ENCODE measurements at regions not wholly inside any gene's neighbourhood (a gene's known extent, or its start where the extent isn't known, plus 50 kb on each side); places are given as distances from the start of the nearest gene placed in this dataset.
A peak's percentile ranks its signal among the peaks of the same experiment; 100 is the strongest.
"Not testable (repeated sequence)": the region's sequence is repeated elsewhere in the genome, so short reads cannot be mapped to it uniquely, and the experiment has no call there.

- WGBS, 2 donors = no CpG with 5 or more reads among the region's 9 CpGs
- intact Hi-C loops (cut with DNase I); H3K9me3 ChIP-seq; H3K4me3 ChIP-seq; ATAC-seq; H3K36me3 ChIP-seq (replicated peaks in 1 of 2; ENCODE audit: insufficient read depth in 1 of 2, low read depth in 2 of 2); H3K4me1 ChIP-seq; DNase-seq; H3K27me3 ChIP-seq; H3K27ac ChIP-seq: not testable (repeated sequence)
Observed at GRCh38 chr21:6101588-6101987, 4419.8 kb upstream of the TPTE start.

- ATAC-seq; H3K9me3 ChIP-seq; DNase-seq; H3K4me3 ChIP-seq; H3K27ac ChIP-seq; H3K36me3 ChIP-seq (replicated peaks in 1 of 2; ENCODE audit: insufficient read depth in 1 of 2, low read depth in 2 of 2); H3K27me3 ChIP-seq; H3K4me1 ChIP-seq; intact Hi-C loops (cut with DNase I): not testable (repeated sequence)
- WGBS, 2 donors = no CpG with 5 or more reads among the region's 8 CpGs
Observed at GRCh38 chr21:6104546-6104945, 4416.8 kb upstream of the TPTE start.

- H3K27ac ChIP-seq = peak overlapping the region in 1 of 4 donors; percentile 64
- H3K9me3 ChIP-seq; H3K4me3 ChIP-seq; intact Hi-C loops (cut with DNase I); H3K27me3 ChIP-seq; H3K36me3 ChIP-seq (replicated peaks in 1 of 2; ENCODE audit: insufficient read depth in 1 of 2, low read depth in 2 of 2); H3K4me1 ChIP-seq: not testable (repeated sequence)
- WGBS, 2 donors = 9% methylated on average over 6 of the region's 26 CpGs; no CpG with 5 or more reads in 1 of the 2 donors
- peak in 1 of 4 donors; percentile 16 for DNase-seq
- peak; percentile 58 for ATAC-seq
Observed at GRCh38 chr21:6106686-6107567, 4414.5 kb upstream of the TPTE start.

- no CpG with 5 or more reads among the region's 6 CpGs for WGBS, 2 donors
- ATAC-seq; H3K36me3 ChIP-seq (replicated peaks in 1 of 2; ENCODE audit: insufficient read depth in 1 of 2, low read depth in 2 of 2); DNase-seq; H3K4me1 ChIP-seq; intact Hi-C loops (cut with DNase I); H3K4me3 ChIP-seq; H3K9me3 ChIP-seq; H3K27ac ChIP-seq; H3K27me3 ChIP-seq: not testable (repeated sequence)
Observed at GRCh38 chr21:6108894-6109293, 4412.5 kb upstream of the TPTE start.

GRCh38 chr21:6109774-6110173 is 4411.6 kb upstream of the TPTE start:
- H3K4me1 ChIP-seq; H3K27ac ChIP-seq; H3K27me3 ChIP-seq; intact Hi-C loops (cut with DNase I); H3K9me3 ChIP-seq; ATAC-seq; H3K36me3 ChIP-seq (replicated peaks in 1 of 2; ENCODE audit: insufficient read depth in 1 of 2, low read depth in 2 of 2); H3K4me3 ChIP-seq: not testable (repeated sequence)
- WGBS, 2 donors = 72% methylated on average over 10 of the region's 13 CpGs; no CpG with 5 or more reads in 1 of the 2 donors
- DNase-seq = peak in 3 of 4 donors; percentile 14 to 41 (median 38)

- ATAC-seq = peak; percentile 83
- H3K4me1 ChIP-seq; H3K27me3 ChIP-seq; H3K27ac ChIP-seq; intact Hi-C loops (cut with DNase I); H3K4me3 ChIP-seq; H3K36me3 ChIP-seq (replicated peaks in 1 of 2; ENCODE audit: insufficient read depth in 1 of 2, low read depth in 2 of 2); DNase-seq; H3K9me3 ChIP-seq: not testable (repeated sequence)
- WGBS, 2 donors = no CpG with 5 or more reads among the region's 110 CpGs
Observed at GRCh38 chr21:6110716-6111343, 4410.6 kb upstream of the TPTE start.

- H3K4me3 ChIP-seq; H3K27ac ChIP-seq; H3K4me1 ChIP-seq; H3K9me3 ChIP-seq; H3K27me3 ChIP-seq; intact Hi-C loops (cut with DNase I); H3K36me3 ChIP-seq (replicated peaks in 1 of 2; ENCODE audit: insufficient read depth in 1 of 2, low read depth in 2 of 2): not testable (repeated sequence)
- DNase-seq (peak in 2 of 4 donors; percentile 10 to 12), ATAC-seq (peak; percentile 5)
- WGBS, 2 donors = no CpG with 5 or more reads among the region's 46 CpGs
Observed at GRCh38 chr21:6111354-6111753, 4410.0 kb upstream of the TPTE start.

GRCh38 chr21:6118336-6118735 is 4403.0 kb upstream of the TPTE start:
- ATAC-seq; H3K4me3 ChIP-seq; H3K9me3 ChIP-seq; H3K27ac ChIP-seq; H3K4me1 ChIP-seq; H3K36me3 ChIP-seq (replicated peaks in 1 of 2; ENCODE audit: insufficient read depth in 1 of 2, low read depth in 2 of 2); intact Hi-C loops (cut with DNase I); DNase-seq; H3K27me3 ChIP-seq: not testable (repeated sequence)
- WGBS, 2 donors = no CpG with 5 or more reads among the region's 18 CpGs

- H3K27me3 ChIP-seq; ATAC-seq; intact Hi-C loops (cut with DNase I); H3K4me1 ChIP-seq; DNase-seq; H3K4me3 ChIP-seq; H3K36me3 ChIP-seq (replicated peaks in 1 of 2; ENCODE audit: insufficient read depth in 1 of 2, low read depth in 2 of 2); H3K27ac ChIP-seq; H3K9me3 ChIP-seq: not testable (repeated sequence)
- no CpG with 5 or more reads among the region's 28 CpGs for WGBS, 2 donors
Observed at GRCh38 chr21:6120863-6121262, 4400.5 kb upstream of the TPTE start.

- WGBS, 2 donors = 93% methylated on average over 6 of the region's 13 CpGs; no CpG with 5 or more reads in 1 of the 2 donors
- intact Hi-C loops (cut with DNase I); H3K4me3 ChIP-seq; H3K4me1 ChIP-seq; ATAC-seq; H3K36me3 ChIP-seq (replicated peaks in 1 of 2; ENCODE audit: insufficient read depth in 1 of 2, low read depth in 2 of 2); DNase-seq; H3K27ac ChIP-seq; H3K27me3 ChIP-seq; H3K9me3 ChIP-seq: not testable (repeated sequence)
Observed at GRCh38 chr21:6122629-6123028, 4398.8 kb upstream of the TPTE start.

GRCh38 chr21:6123224-6123623 is 4398.2 kb upstream of the TPTE start:
- ATAC-seq; H3K4me3 ChIP-seq; H3K27me3 ChIP-seq; H3K27ac ChIP-seq; H3K36me3 ChIP-seq (replicated peaks in 1 of 2; ENCODE audit: insufficient read depth in 1 of 2, low read depth in 2 of 2); H3K4me1 ChIP-seq; H3K9me3 ChIP-seq; intact Hi-C loops (cut with DNase I); DNase-seq: not testable (repeated sequence)
- no CpG with 5 or more reads among the region's 6 CpGs for WGBS, 2 donors

Measured in body of pancreas (tissue), 4 donors.